NCI-H1694 treated with DMSO at 0.1 percent for 48 hours (cell line): ENCODE measurements at regions not wholly inside any gene's neighbourhood (a gene's known extent, or its start where the extent isn't known, plus 50 kb on each side); places are given as distances from the start of the nearest gene placed in this dataset.

ENCODE experiments used
- DNase-seq: peaks from one replicate; lab custom pipeline; 2025; lab: John Stamatoyannopoulos, UW

DNA sequence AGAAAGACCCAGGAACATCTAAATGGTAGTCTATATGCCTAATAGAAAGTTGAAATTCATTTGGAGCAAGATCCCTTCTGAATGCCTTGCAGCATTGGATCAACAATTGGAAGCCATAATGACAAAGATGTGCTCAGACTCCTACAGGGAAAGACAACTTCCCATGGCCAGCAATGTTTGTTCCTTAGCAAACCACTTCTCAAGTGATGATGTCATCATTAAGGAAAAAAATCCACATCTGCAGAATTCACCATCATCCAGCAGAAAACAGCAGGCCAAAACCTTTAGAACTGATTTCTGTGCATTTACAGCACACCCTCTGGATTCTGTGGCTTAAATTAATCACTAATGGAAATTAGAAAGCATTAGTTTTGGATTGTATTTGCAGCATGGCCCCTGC, 82.4 kb upstream of the ZIC3 start:
- DNase-seq: no peak

DNA sequence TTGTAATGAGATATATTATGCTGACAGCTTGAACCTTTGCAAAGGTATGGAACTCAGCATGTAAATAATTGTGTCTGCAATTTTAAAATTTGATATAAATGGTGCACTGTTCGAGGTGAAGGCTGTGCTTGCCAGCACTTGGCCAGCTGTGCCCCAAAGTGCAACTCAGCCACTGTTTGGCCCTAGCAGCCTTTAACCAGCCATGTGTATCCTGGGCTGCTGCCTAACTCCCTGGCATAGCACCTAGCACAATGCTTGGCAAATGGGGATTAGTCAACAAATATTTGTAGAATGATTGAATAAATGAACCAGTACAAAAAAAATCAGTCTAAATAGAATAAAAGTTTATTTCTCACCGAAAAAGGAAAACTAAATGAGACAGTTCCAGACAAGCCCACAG, 83.8 kb upstream of the ZIC3 start:
- no peak for DNase-seq

DNA sequence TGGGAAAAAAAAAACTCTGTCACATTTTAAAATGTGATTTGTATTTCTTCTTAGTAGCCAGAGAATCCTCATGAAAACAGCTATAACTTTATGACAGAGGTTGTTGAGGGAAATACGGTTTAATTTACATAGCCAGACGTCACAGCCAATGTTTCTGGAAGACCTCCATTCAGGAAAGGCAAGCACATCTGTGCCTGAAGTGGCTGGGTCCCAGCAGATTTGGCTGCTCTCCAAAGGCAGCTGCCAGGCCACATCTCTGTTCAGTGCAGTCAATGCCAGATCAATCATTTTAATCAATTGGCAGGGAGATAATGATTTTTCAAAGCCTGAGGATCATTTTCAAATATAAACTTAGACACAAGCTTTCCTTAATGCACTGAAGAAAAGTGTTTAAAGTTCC, 86.5 kb upstream of the ZIC3 start:
- no peak for DNase-seq

DNA sequence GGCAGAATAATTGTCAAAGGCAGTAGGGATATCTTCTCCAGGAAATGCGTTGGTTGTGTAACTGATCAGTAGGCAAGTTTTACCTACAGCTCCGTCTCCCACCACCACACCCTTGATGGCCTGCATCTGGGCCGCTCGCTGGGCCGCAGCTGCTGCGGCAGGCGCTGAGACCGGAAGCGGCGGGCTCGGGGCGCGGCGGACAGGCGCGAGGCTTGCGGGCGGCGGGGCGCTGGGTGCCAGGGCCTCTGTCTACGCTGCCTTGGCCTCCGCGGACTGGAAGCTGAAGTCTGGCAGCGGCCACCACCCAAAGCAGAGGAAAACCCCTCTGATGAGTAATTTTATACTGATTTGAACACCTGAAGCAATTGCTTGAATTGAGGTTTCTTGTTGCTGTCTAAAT, 124.2 kb upstream of the ZIC3 start:
- DNase-seq: no peak

DNA sequence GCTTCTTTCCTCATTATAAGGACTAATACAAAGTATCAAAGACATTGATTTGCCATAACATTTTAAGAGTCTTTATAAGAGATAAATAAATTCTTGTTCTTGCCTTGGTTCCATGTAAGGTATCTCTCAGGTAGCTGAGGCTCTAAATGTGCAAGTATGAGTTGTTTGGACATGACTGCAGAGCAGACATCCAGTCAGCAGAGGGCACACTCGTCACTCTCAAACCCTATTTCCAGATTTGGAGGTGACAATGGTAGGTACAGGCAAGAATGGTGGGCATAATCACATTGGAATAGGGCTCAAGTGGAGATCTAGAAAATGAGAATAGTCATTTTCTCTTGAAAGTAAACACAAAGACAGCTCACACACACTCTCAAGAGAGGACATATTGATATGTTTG, 133.3 kb upstream of the ZIC3 start:
- no peak for DNase-seq

DNA sequence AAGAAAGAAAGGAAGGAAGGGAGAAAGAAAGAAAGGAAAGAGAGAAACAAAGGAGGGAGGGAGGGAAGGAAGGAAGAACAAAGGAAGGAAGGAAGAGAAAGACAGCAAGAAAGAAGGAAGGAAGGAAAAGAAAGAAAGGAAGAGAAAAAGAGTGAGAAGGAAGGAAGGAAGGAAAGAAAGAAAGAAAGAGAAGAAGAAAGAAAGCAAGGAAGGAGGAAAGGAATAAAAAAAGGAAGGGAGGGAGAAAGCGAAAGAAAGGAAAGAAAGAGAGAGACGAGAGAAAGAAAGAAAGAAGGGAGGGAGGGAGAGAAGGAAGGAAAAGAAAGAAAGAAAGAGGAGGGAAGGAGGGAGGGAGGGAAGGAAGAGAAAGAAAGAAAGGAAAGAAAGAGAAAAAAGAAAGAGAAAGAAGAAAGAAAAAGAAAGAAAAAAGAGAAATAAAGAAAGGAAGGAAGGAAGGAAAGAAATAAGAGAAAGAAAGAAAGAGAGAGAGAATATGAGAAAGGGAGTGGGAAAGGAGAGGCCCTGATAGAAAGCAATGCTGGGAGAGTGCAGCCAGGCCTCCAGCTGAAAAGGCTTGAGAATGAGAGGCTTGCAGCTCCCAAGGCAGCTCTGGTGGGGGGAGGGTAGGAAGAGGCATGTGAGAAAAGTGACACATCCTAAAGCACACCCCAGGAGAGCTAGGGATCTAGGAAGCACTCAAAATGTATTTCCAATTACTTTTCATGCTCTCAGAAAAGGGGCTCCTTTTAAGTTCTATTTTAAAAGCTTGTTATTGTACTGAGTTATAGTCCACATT, 134.0 kb upstream of the ZIC3 start:
- DNase-seq: no peak

DNA sequence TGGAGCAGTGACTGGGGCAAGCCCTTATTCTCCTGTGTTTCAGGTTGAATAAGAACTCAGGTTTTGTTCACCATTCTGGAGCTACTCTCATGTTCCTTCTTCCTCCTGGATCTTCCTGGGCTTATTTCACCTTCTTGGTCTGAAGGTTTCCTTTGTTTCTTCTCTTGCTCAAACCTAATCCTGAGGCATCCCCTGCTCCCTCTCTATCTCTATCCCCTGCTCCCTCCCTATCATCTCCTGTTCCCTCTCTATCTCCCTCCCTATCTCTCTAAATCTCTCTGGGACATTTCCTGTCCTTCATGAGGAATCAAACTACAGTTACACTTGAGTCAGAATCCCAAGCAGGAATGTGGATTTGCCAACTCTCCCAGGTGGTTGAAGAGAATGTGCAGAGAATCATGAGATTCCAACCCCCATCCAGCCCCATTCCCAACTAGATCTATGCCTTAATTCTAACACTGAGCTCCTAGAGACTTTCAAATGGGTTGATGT, 134.9 kb upstream of the ZIC3 start:
- no peak for DNase-seq

DNA sequence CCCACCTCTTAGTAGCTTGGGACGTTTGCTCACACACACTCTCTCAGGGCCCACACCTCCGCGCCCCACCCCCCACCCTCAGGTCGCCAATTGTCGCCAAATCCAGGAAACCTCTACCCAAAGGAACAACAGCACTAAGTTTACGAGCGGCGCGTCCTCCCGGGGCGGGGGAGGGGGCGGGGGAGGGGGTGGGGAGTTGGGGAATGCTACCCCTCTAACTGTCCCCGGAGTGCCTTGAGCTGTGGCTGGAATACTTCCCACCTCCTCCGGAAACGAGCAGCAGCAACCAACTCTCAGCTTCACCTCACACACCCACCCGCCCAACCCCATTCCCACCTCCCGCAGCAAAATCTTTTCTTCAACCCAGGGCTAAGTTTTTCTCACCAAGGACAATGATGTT, 135.6 kb upstream of the ZIC3 start:
- no peak for DNase-seq

DNA sequence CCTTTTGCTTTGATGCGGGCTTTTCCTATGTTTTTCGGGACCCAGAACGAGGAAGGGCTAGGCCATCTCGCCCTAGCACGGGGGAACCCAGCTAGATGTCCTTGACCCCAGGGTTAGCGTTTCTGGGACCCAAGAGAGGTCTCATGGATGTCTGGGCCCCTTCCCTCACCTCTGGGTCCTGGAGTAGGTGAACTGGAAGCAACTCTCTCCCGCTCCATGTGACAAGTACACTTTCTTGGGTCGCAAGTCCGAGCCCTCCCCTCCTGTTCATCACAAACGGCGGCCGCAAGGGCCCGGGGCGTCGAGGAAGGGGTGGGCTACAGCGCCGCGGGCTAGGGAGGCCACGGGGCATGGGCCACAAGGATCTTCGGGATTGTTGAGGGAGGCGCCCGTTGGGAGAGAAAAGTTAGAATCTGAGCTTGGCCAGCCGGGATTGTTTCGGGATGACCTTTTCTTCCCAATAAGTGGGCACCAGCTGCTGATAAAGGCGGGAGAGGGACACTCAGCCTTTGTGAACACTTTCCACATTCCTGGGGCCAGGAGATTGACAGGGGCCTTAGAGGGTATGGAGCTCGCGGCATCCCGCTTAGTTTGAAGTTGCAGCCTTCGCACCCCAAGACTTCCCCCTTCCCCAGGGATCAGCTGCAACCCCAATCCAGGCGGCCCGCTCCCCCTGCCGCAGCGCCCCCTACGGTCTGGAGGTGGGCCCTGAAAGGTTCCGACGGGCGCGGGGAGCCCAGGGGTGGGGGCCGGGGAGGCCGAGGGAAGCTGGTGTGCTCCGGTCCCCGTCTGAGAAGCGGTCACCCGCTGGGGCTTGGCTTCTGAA, 136.9 kb upstream of the ZIC3 start:
- no peak for DNase-seq

DNA sequence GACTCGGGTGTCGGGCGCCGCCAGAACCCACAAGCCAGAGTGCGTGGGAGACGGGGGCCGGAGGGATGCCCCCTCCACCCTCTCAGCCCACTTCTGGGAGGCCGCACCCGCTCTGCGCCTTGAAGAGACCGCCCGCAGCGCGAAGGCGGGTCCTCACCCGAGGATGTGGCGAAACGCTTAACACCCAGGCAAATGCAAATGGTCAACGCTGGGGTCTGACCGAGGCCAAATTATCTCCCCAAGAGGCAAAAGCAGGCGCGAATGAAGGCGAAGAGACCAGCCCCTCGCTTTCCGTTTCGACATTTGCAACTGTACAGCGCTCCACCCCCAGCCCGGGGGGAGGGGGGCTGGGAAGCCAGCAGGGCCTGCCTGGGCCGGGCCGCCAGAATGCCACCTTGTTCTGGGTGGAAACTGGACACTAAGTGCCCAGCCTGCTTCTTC, 137.7 kb upstream of the ZIC3 start:
- DNase-seq: no peak

DNA sequence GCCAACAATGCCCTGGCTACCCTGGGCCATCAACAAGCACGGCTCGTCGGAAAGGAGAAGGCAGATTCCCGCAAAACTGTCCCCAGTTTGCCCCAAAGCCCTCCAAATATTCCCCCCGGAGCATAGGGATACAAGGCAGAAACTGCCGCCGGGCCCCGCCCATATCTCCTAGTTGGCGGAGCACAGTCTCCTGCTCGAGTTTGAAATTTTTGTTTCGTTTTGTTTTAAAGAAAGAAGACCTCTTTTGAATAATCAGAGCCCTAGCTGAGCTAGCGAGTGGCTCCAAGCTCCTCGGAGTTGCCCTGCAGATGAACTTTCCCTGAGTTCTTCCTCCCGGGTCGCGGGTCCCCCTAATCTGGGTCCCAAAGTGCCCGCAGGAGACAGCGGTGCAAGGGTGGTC, 138.1 kb upstream of the ZIC3 start:
- no peak for DNase-seq

DNA sequence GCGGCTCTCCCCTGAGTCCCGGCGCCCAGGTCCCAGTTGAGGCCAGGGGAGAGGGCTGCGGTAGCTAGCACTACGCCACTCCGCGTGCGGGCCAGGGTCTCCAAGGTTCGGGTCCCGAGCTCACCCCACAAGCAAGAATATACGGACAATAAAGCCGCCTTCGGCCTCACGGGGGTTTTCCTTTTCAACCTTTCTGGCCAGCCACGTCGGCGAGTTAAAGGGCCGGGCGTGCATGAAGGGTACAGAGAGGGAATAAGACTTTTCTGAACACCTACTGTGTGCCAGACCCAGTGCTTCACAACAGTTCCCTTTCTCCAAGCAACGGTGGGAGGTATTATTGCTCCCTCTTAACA, 138.5 kb upstream of the ZIC3 start:
- DNase-seq: no peak

DNA sequence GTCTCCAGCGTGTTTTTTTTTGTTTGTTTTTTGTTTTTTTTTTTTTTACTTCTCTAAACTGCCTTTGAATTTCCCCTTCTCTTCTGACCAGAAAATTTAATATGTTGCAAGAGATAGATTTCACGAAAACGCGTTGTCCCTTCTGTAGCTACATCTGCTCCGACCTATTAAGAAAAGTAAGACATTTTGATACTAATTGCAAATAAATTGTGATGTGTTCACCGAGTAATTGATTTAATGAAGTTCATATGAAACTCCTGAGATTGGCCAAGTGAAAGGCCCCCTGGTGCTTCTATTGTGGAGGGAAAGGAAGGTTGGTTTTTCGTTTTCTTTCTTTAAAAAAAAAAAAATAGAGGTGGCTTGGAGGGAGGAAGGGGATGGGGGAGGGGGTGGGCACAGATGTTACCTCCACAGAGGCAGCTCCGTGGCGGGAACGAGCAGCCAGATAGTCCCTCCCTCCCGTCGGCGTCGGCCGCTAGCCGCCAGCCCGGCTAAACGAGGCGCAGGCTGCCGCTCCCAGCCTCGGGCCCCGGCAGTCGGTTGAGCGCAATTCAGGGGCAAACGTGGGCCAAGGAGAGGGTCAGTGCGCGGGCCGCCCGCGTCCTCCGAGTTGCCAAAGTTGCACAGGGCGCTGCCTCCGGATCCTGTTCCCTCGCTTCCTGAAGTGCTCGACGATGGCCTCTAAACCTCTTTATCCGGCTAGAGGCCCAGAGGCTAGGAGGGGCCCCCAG, 139.1 kb upstream of the ZIC3 start:
- DNase-seq: no peak

DNA sequence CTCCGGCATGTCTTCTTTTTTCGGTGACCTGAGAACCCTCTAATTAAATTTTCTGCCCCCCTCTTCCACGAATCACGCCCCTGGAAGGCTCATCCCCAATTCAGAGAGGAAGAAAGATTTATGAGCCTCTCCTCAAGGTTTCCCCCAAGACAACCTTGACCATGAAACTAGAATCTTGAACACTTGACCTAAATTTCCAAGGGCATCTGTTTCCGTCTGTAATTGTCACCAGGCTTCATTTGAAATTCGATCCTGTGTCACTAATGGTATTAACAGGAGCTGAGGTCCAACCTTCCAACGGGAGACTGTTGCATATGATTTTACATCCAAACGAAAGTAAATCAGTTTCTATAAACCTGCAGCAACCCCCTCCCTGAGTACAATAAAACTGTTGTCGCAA, 139.9 kb upstream of the ZIC3 start:
- DNase-seq: no peak

DNA sequence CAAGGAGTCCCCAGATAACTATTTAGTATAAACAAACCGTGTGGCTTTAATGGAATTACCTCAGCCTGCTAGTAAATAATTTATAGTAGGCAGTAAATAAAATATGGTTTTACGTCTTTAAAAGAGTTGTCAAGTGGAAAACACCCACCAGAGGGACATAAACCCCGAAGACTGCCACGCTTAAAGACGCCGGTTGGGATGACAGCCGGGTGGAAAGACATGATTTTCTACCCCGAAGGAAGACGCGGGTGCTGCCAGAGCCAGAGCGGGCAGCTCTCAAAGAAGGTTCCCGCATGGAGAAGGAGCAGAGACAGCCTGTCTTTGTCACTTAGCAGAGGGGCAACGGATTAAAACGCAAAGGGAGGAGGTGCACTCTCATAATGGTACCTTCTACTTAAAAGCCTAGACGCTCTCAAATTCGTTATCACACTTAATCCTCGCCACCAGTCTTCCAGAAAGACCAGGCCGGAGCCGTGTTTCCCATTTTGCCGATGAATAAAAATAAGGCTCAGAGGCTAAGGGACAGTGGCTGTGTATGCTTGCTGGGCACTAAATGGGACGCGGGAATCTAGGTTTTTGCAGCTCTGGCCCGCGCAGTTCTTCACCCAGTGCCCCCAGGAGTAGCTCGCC, 140.5 kb upstream of the ZIC3 start:
- DNase-seq: no peak

DNA sequence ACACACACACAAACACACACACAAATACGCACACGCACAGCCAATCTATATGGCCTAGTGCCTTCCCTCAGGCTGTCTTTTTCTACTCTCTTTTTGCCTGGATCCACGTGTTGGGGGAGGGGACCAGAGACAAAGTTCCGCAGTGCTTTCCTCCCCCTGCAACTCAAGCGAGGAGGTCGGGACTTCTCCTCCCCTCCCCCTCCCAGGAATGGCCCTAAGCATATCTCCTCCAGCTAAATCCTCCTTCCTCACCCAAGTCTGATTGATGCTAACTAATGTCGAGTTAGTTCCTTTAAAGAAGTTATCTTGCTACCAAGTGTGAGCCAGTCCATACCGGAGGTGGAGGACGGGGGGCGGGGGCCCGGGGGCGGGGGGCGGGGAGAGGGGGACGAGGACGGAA, 141.2 kb upstream of the ZIC3 start:
- no peak for DNase-seq

DNA sequence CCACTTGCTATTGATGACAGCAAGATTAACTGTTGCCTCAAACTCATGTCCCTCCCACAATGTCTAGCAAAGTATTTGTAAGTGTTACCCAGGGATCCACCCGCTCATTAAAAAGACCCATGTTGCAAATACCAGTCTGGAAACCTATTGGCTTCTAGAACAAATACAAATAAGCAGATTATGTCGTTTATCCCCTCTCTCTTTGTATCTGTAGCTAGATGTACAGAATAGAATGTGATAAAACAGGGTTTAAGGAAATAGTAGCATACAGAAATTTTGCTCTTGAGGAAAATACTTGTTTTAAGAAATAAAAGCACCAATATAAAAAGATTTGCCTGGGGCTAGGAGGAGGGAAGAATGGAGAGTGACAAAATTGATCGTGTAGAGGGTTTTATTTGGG, 142.7 kb upstream of the ZIC3 start:
- DNase-seq: no peak

DNA sequence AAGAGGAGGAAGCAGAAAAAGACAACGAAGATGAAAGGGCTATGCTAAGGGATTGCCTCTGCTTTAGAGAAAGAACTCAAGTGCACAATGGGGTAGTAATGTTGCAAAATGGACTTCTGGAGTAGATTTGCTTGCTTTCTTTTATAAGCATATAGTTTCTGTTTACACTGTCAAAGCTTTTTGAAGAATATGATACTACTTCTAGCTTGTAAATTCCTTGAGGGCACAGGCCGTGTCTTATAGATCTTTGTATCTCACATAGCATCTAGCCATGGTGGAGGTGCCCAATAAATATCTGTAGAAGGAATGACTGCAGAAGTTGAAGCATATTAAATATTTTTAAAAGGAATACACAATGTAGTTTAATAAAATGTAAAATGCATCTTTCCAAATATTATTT, 147.8 kb upstream of the ZIC3 start:
- DNase-seq: no peak

DNA sequence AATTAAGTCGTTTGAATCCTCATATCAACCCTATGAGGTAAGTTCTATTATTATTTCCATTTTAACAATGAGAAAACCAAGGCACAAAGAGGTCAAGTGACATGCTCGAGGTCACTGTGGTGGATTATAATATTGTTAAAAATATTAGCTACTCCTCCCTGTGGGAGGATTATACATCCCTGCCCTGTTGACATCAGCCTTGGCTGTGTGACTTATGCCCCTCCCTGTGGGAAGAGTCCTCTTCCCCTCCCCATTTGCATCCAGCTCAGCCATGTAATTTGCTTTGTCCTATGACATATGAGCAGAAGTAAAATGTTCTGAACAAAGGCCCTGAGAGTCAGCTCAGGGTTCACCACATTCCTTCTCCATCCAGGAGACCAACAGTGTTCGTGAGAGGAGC, 152.7 kb upstream of the ZIC3 start:
- no peak for DNase-seq

DNA sequence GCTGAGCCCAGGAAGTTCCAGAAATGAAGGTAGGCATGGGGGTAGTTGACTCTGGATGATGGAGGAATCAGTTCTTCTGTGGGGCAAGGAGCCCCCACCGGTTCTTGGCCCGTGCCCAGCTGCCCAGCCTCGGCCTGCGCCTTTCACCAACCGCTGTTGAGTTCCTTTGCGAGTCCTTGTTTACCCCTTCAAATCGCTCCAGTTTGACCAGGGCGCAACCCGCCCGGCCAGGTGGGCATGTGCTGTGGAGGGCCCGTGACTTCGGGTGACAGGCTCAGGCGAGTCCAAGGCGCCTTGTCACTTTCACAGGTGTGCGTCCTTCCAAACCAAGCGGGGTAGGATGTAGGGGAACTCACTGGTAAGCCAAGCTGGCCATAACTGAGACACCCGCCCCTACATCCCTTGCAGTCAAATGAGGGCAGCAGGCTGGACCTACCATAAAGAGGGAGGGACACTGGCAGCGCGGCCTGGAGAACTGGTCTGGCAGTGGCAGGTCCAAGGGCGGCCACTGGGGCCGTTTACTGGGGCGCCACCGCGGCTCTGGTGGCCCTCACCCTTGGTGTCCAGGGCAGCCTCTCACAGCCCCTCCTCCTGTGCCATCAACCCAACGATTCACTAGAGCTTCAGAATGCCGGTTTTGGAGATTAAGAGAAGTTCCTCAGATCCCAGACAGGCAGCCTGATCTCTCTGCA, 160.3 kb upstream of the ZIC3 start:
- DNase-seq: no peak

DNA sequence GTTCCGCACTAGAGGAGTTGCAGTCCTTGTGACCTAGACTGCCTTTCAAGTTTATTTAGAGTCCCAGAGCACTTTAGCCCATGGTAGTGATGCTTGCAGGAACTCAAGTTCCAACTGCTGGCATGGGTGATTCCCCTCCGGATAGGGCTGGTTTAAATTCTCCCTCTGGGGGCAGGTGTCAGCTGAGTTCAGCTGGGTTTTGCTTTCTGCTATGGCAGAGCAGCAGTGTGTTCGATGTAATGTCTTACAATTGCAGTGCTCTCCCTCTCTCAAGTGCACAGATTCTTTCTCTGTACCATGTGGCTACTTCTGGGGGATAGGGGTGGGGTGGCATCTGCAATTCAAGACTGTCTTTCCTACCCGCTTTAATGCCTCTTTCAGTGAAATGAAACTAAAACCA, 164.8 kb upstream of the ZIC3 start:
- DNase-seq: no peak

DNA sequence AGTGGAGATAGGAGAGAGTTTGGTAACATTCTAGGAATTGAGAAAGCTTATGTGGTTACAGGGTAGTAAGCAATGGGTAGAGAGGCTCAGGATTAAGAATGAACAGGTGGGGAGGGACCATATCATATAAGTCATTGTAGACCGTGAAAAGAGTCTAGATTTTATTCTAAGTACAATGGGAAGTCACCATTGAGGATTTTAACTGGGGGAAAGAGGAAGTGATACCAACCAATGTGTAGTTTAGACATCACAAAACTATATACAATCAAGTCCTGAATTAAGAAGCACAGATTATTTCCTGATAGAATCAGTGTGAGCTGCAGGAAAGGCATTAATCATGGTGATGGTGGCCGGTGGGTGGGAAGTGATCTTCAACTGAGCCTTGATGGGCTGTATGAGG, 178.3 kb upstream of the ZIC3 start:
- DNase-seq: no peak
